ENCODE measurements at regions not wholly inside any gene's neighbourhood (a gene's known extent, or its start where the extent isn't known, plus 50 kb on each side); places are given as distances from the start of the nearest gene placed in this dataset.

- DNase-seq = no peak
These were observed 67.2 kb upstream of the CD82 start for GRCh38 chr11:44498089-44498871.

- DNase-seq = no peak
These were observed 63.0 kb upstream of the CD82 start for GRCh38 chr11:44502506-44502905.

DNA sequence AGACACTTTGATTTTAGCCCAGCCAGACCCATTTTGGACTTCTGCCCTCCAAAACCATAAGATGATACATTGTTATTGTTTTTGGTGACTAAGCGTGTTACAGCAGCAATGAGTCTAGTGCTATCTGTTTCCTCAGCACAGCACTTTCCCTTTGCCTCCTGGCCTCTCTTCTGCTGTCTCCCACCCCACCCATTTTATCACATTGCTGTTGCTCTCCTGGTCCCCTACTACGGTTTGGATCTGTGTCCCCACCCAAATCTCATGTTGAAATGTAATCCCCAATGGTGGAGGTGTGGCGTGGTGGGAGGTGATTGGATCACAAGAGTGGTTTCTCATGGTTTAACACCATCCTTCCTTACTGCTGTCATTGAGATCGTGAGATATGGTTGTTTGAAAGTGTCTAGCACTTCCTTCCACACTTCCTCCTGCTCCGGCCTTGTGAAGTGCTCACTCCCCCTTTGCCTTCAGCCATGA is 59.8 kb upstream of the CD82 start:
- DNase-seq = no peak

GRCh38 chr11:44506375-44507016 is 59.0 kb upstream of the CD82 start:
- no peak for DNase-seq

GRCh38 chr11:44507491-44507890 is 58.0 kb upstream of the CD82 start:
- DNase-seq = no peak

GRCh38 chr11:44507896-44508445 is 57.5 kb upstream of the CD82 start:
- DNase-seq = no peak

- DNase-seq = no peak
These were observed 56.2 kb upstream of the CD82 start for GRCh38 chr11:44509296-44509695.

DNA sequence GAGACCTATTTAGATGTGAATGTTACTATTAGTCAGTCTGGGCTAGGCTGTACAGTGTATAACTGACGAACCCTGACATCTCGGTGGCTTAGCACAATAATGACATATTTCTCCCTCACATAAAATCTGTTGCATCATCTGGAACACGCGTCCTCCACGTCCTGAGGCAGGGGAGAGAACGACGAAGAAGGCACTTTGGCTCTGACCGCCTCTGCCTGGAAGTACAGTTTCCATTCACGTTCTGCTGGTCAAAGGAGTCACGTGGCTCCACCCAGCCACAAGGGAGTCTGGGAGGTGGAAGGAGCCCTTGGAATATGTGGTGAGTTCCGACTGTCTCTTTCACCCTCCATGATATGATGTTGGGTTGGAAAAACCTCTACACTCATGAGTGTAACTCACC is 55.1 kb upstream of the CD82 start:
- no peak for DNase-seq

DNA sequence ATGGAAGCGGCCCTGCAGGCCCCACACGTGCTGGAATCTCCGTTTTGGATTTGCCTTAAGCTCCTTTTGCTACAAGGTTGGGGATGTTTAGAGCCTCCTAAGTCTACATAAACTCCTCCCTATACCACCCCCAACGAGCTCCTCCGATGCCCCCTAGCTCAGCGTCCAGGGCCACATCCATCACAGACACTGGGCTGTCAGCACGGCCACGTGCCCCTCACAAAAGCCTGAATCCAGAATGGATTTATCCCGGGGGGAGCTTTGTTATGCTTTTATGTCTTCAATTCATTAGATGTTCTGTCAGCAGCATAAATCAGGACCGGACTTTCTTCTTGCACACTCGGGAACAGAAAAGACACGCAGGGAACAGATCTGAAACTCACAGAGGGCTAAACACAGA is 52.6 kb upstream of the CD82 start:
- no peak for DNase-seq

- DNase-seq = no peak
These were observed 50.4 kb upstream of the CD82 start for GRCh38 chr11:44515048-44515447.
